HEK293 (cell line): ENCODE measurements at regions not wholly inside any gene's neighbourhood (a gene's known extent, or its start where the extent isn't known, plus 50 kb on each side); places are given as distances from the start of the nearest gene placed in this dataset.

Experiments used
- CTCF ChIA-PET: fragments of 350-600 bp; formaldehyde crosslinking; extraction: SDS; loops from one replicate; lab custom pipeline; 2021; ENCODE audit warnings: antibody characterized with exemption; lab: Yijun Ruan, JAX
- POLR2A ChIA-PET: fragments of 300-600 bp; formaldehyde crosslinking; extraction: SDS; loops from one replicate; lab custom pipeline; 2020; ENCODE audit warnings: antibody characterized with exemption, inconsistent platforms; lab: Yijun Ruan, JAX
- H3K27ac ChIP-seq: fragments of 200-500 bp; sonication (Bioruptor generic); 2 replicates; pipeline ENCODE4 v1.5.1; 2014; ENCODE audit warnings: low read depth, low read length, control low read depth, inconsistent platforms; ENCODE audit errors: extremely low read depth
- H3K36me3 ChIP-seq, 2 experiments: fragments of 200-500 bp in 1 of 2; sonication (Bioruptor generic) in 1 of 2; 1 replicate in 1 of 2; 2 replicates in 1 of 2; pipeline ENCODE4 v1.5.1; 2014 to 2017; ENCODE audit warnings: inconsistent platforms in 2 of 2, low read length in 2 of 2; ENCODE audit not compliant: control insufficient read depth in 2 of 2, insufficient read depth in 1 of 2
- H3K4me1 ChIP-seq: fragments of 200-500 bp; sonication (Bioruptor generic); 2 replicates; pipeline ENCODE4 v1.5.1; 2014; ENCODE audit warnings: mild to moderate bottlenecking, low read length, inconsistent platforms; ENCODE audit not compliant: control insufficient read depth, insufficient read depth
- H3K4me3 ChIP-seq: 2 replicates; pipeline ENCODE4 v1.5.1; 2011; ENCODE audit warnings: low read depth, mild to moderate bottlenecking, control low read depth, low read length, moderate library complexity
- H3K9me3 ChIP-seq: fragments of 200-500 bp; sonication (Bioruptor generic); 2 replicates; pipeline ENCODE4 v1.5.1; 2014; ENCODE audit warnings: low read depth, low read length, inconsistent platforms; ENCODE audit not compliant: control insufficient read depth, insufficient read depth
- FEZF1 ChIP-seq: fragments of 450-650 bp; formaldehyde crosslinking; IDR thresholded peaks from 2 replicates; pipeline ENCODE4 v1.5.1; 2016; ENCODE audit warnings: missing biosample characterization, missing genetic modification characterization
- KLF1 ChIP-seq: fragments of 450-650 bp; formaldehyde crosslinking; IDR thresholded peaks from 2 replicates; pipeline ENCODE4 v1.5.1; 2016; ENCODE audit warnings: missing biosample characterization, missing genetic modification characterization
- KLF8 ChIP-seq: fragments of 450-650 bp; formaldehyde crosslinking; IDR thresholded peaks from 2 replicates; pipeline ENCODE4 v1.5.1; 2016; ENCODE audit warnings: missing biosample characterization, missing genetic modification characterization
- KLF9 ChIP-seq: fragments of 450-650 bp; formaldehyde crosslinking; IDR thresholded peaks from 2 replicates; pipeline ENCODE4 v1.5.1; 2016; ENCODE audit warnings: missing biosample characterization, missing genetic modification characterization, low read depth
- MZF1 ChIP-seq: fragments of 450-650 bp; formaldehyde crosslinking; IDR thresholded peaks from 2 replicates; pipeline ENCODE4 v1.5.1; 2017; ENCODE audit warnings: missing biosample characterization, missing genetic modification characterization, borderline replicate concordance
- SCRT1 ChIP-seq: fragments of 450-650 bp; formaldehyde crosslinking; IDR thresholded peaks from 2 replicates; pipeline ENCODE4 v1.5.1; 2016; ENCODE audit warnings: missing biosample characterization, missing genetic modification characterization, borderline replicate concordance
- SCRT2 ChIP-seq: fragments of 450-650 bp; formaldehyde crosslinking; IDR thresholded peaks from 2 replicates; pipeline ENCODE4 v1.5.1; 2016; ENCODE audit warnings: missing biosample characterization, missing genetic modification characterization
- SETDB1 ChIP-seq: IDR thresholded peaks from one replicate; pipeline ENCODE4 v1.6.1; 2017; ENCODE audit warnings: mild to moderate bottlenecking, low read length, moderate library complexity, mixed read lengths; ENCODE audit not compliant: insufficient read length
- ZBTB8A ChIP-seq: fragments of 450-650 bp; formaldehyde crosslinking; IDR thresholded peaks from 2 replicates; pipeline ENCODE4 v1.5.1; 2016; ENCODE audit warnings: missing biosample characterization, missing genetic modification characterization
- ZFP41 ChIP-seq: fragments of 450-650 bp; formaldehyde crosslinking; IDR thresholded peaks from 2 replicates; pipeline ENCODE4 v1.5.1; 2016; ENCODE audit warnings: missing biosample characterization, missing genetic modification characterization, borderline replicate concordance
- ZNF114 ChIP-seq: fragments of 450-650 bp; formaldehyde crosslinking; IDR thresholded peaks from 2 replicates; pipeline ENCODE4 v1.5.0; 2017; ENCODE audit warnings: missing biosample characterization, missing genetic modification characterization
- ZNF121 ChIP-seq: fragments of 450-650 bp; formaldehyde crosslinking; IDR thresholded peaks from 2 replicates; pipeline ENCODE4 v1.5.1; 2016; ENCODE audit warnings: missing biosample characterization, missing genetic modification characterization
- ZNF239 ChIP-seq: fragments of 450-650 bp; formaldehyde crosslinking; IDR thresholded peaks from 2 replicates; pipeline ENCODE4 v1.5.1; 2016; ENCODE audit warnings: missing biosample characterization, missing genetic modification characterization
- ZNF311 ChIP-seq: fragments of 450-650 bp; formaldehyde crosslinking; IDR thresholded peaks from 2 replicates; pipeline ENCODE4 v1.5.1; 2017; ENCODE audit warnings: missing biosample characterization, missing genetic modification characterization, borderline replicate concordance
- ZNF324 ChIP-seq: fragments of 450-650 bp; formaldehyde crosslinking; IDR thresholded peaks from 2 replicates; pipeline ENCODE4 v1.5.1; 2016; ENCODE audit warnings: missing biosample characterization, missing genetic modification characterization
- ZNF366 ChIP-seq: fragments of 450-650 bp; formaldehyde crosslinking; conservative IDR thresholded peaks from 2 replicates; pipeline ENCODE4 v1.5.1; 2016; ENCODE audit warnings: missing biosample characterization, missing genetic modification characterization
- ZNF48 ChIP-seq: fragments of 450-650 bp; formaldehyde crosslinking; IDR thresholded peaks from 2 replicates; pipeline ENCODE4 v1.5.1; 2016; ENCODE audit warnings: missing biosample characterization, missing genetic modification characterization
- ZNF558 ChIP-seq: fragments of 450-650 bp; formaldehyde crosslinking; IDR thresholded peaks from 2 replicates; pipeline ENCODE4 v1.5.1; 2016; ENCODE audit warnings: missing biosample characterization, missing genetic modification characterization
- ZNF777 ChIP-seq: fragments of 450-650 bp; formaldehyde crosslinking; IDR thresholded peaks from 2 replicates; pipeline ENCODE4 v1.5.1; 2017; ENCODE audit warnings: missing biosample characterization, missing genetic modification characterization, borderline replicate concordance
- ZXDB ChIP-seq: fragments of 450-650 bp; formaldehyde crosslinking; IDR thresholded peaks from 2 replicates; pipeline ENCODE4 v1.5.1; 2016; ENCODE audit warnings: missing biosample characterization, missing genetic modification characterization
- TF ChIP-seq, protein P1 (sequence below): fragments of 450-650 bp; formaldehyde crosslinking; IDR thresholded peaks from 2 replicates; pipeline ENCODE4 v1.5.1; 2016; ENCODE audit warnings: missing biosample characterization, missing genetic modification characterization
- TF ChIP-seq, protein P2 (sequence below): sonication (generic); formaldehyde crosslinking; IDR thresholded peaks from 2 replicates; pipeline ENCODE4 v1.8.1; 2022; ENCODE audit warnings: mild to moderate bottlenecking, moderate library complexity, missing genetic modification reagents
- TF ChIP-seq, protein P3 (sequence below): IDR thresholded peaks from 2 replicates; pipeline ENCODE4 v1.6.1; 2011; ENCODE audit warnings: mild to moderate bottlenecking, low read depth, low read length, borderline replicate concordance
- TF ChIP-seq, protein P4 (sequence below): fragments of 450-650 bp; formaldehyde crosslinking; IDR thresholded peaks from 2 replicates; pipeline ENCODE4 v1.5.1; 2016; ENCODE audit warnings: missing biosample characterization, missing genetic modification characterization

DNA sequence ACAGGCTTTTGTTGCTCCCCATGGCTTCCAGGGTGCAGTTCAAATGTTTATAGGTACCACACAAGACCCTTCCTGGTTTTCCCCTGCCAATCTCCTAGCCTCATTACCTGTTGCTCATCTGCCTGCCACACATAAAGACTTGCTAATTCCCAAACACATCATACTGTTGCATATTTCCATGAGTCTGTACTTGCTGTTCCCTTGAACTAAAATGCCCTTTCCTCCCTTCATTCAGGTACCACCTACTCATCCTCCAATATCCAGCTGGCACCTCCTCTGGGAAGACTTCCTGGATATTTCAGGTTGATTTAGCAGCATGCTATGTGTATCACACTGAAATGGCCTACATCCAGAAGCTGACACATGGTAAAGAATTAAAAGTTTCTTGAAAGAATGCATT, 206.4 kb upstream of the NFE2L3 start:
- Histone ChIP-seq H3K4me3 (no peak overlapping the region), H3K27ac (no peak overlapping the region), H3K36me3 (no peaks in the 10 kb centered on the region), H3K4me1 (peaks cover 5% of the 10 kb centered on the region; the same call in 1 of the 2 replicates), H3K9me3 (no peaks in the 10 kb centered on the region)
- ChIA-PET POLR2A (no interaction called here), CTCF (interaction anchor here (1.2 kb wide), 1 partner anchor 53 kb away, joined by 3 read pairs; no protein-coding TSS in a partner anchor)
- TF ChIP-seq FEZF1 (tag by site-specific recombination) (peak; percentile 39; the same call in 1 of the 2 replicates), SCRT1 (tag by site-specific recombination) (peak; percentile 86), ZBTB8A (no peak), SCRT2 (tag by site-specific recombination) (peak; percentile 97)

DNA sequence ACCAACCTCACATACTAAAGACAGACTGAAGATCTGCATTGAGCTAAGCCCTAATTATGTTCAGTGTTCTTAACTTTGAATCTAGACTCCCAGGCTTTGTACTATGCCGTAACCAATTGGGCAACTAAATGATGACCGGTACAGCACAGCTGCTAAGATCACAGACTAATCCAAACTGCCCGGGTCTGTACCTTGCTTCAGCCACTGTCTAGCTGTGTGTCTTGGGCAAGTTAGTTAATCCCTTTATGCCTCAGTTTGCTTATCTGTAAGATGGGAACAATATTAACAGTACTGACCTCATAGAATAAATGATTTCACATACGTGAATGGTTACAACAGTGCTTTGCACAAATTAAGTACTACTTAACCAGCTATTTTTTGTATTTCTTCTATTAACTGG, 205.8 kb upstream of the NFE2L3 start:
- Histone ChIP-seq H3K4me3 (no peak overlapping the region), H3K4me1 (peaks cover 5% of the 10 kb centered on the region; the same call in 1 of the 2 replicates), H3K36me3 (no peaks in the 10 kb centered on the region), H3K9me3 (no peaks in the 10 kb centered on the region), H3K27ac (no peak overlapping the region)
- ChIA-PET POLR2A (no interaction called here), CTCF (interaction anchor here (1.2 kb wide), 1 partner anchor 54 kb away, joined by 3 read pairs; no protein-coding TSS in a partner anchor)
- TF ChIP-seq ZNF121 (tag by site-specific recombination): no peak
- TF ChIP-seq ZNF114 (tag by site-specific recombination): no peak
- no peak for TF ChIP-seq ZNF366
- TF ChIP-seq, protein P1, sequence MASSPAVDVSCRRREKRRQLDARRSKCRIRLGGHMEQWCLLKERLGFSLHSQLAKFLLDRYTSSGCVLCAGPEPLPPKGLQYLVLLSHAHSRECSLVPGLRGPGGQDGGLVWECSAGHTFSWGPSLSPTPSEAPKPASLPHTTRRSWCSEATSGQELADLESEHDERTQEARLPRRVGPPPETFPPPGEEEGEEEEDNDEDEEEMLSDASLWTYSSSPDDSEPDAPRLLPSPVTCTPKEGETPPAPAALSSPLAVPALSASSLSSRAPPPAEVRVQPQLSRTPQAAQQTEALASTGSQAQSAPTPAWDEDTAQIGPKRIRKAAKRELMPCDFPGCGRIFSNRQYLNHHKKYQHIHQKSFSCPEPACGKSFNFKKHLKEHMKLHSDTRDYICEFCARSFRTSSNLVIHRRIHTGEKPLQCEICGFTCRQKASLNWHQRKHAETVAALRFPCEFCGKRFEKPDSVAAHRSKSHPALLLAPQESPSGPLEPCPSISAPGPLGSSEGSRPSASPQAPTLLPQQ: no peak
- no peak for TF ChIP-seq KLF9 (tag by site-specific recombination)
- TF ChIP-seq ZNF558: no peak
- TF ChIP-seq MZF1 (tag by site-specific recombination): no peak
- no peak for TF ChIP-seq ZNF324 (tag by site-specific recombination)
- TF ChIP-seq ZNF48 (tag by site-specific recombination): no peak
- TF ChIP-seq ZNF311 (tag by site-specific recombination): no peak
- TF ChIP-seq ZNF777: no peak
- no peak for TF ChIP-seq ZFP41
- TF ChIP-seq, protein P2, sequence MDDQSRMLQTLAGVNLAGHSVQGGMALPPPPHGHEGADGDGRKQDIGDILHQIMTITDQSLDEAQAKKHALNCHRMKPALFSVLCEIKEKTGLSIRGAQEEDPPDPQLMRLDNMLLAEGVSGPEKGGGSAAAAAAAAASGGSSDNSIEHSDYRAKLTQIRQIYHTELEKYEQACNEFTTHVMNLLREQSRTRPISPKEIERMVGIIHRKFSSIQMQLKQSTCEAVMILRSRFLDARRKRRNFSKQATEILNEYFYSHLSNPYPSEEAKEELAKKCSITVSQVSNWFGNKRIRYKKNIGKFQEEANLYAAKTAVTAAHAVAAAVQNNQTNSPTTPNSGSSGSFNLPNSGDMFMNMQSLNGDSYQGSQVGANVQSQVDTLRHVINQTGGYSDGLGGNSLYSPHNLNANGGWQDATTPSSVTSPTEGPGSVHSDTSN: no peak
- TF ChIP-seq KLF8: no peak
- no peak for TF ChIP-seq ZNF239 (tag by site-specific recombination)
- TF ChIP-seq, protein P3, sequence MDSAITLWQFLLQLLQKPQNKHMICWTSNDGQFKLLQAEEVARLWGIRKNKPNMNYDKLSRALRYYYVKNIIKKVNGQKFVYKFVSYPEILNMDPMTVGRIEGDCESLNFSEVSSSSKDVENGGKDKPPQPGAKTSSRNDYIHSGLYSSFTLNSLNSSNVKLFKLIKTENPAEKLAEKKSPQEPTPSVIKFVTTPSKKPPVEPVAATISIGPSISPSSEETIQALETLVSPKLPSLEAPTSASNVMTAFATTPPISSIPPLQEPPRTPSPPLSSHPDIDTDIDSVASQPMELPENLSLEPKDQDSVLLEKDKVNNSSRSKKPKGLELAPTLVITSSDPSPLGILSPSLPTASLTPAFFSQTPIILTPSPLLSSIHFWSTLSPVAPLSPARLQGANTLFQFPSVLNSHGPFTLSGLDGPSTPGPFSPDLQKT: no peak
- no peak for TF ChIP-seq SETDB1
- no peak for TF ChIP-seq ZXDB
- no peak for TF ChIP-seq KLF1 (tag by site-specific recombination)
- TF ChIP-seq, protein P4, sequence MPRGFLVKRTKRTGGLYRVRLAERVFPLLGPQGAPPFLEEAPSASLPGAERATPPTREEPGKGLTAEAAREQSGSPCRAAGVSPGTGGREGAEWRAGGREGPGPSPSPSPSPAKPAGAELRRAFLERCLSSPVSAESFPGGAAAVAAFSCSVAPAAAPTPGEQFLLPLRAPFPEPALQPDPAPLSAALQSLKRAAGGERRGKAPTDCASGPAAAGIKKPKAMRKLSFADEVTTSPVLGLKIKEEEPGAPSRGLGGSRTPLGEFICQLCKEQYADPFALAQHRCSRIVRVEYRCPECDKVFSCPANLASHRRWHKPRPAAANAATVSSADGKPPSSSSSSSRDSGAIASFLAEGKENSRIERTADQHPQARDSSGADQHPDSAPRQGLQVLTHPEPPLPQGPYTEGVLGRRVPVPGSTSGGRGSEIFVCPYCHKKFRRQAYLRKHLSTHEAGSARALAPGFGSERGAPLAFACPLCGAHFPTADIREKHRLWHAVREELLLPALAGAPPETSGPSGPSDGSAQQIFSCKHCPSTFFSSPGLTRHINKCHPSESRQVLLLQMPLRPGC (tag by site-specific recombination): no peak
